WTC11 (cell line): ENCODE measurements at regions not wholly inside any gene's neighbourhood (a gene's known extent, or its start where the extent isn't known, plus 50 kb on each side); places are given as distances from the start of the nearest gene placed in this dataset.

ENCODE experiments used
- ATAC-seq: fragments of 200-7000 bp; cut with Tn5 transposase; 2 replicates; pipeline ENCODE4 v1.10.0; 2021; ENCODE audit warnings: mild to moderate bottlenecking, moderate library complexity
- CTCF ChIA-PET: fragments of 300-600 bp; sonication (Branson Sonifier 250); formaldehyde crosslinking; loops from one replicate; lab custom pipeline; 2021; ENCODE audit warnings: antibody characterized with exemption; lab: Charles Lee
- POLR2A ChIA-PET: fragments of 350-600 bp; sonication (Branson Sonifier 250); formaldehyde crosslinking; loops from one replicate; lab custom pipeline; 2021; ENCODE audit warnings: antibody characterized with exemption; lab: Charles Lee
- DNase-seq: peaks from one replicate; pipeline ENCODE4 v3.0.0; 2021; ENCODE audit warnings: low spot score
- H3K27ac Mint-ChIP-seq: 2 replicates; pipeline ENCODE4 v1.8.0; 2021; ENCODE audit warnings: mixed read lengths
- H3K27me3 Mint-ChIP-seq: 2 replicates; pipeline ENCODE4 v1.8.0; 2021; ENCODE audit warnings: low read depth, mild to moderate bottlenecking, moderate library complexity, mixed read lengths
- H3K36me3 Mint-ChIP-seq: 2 replicates; pipeline ENCODE4 v1.8.0; 2021; ENCODE audit warnings: mixed read lengths
- H3K4me1 Mint-ChIP-seq: 2 replicates; pipeline ENCODE4 v1.8.0; 2022; ENCODE audit warnings: mixed read lengths
- H3K4me3 Mint-ChIP-seq: 2 replicates; pipeline ENCODE4 v1.8.0; 2021; ENCODE audit warnings: mild to moderate bottlenecking, moderate library complexity, mixed read lengths
- H3K9me3 Mint-ChIP-seq: 2 replicates; pipeline ENCODE4 v1.8.0; 2021; ENCODE audit warnings: mixed read lengths
- AFF4 ChIP-seq: sonication (generic); formaldehyde crosslinking; IDR thresholded peaks from 2 replicates; pipeline ENCODE4 v1.8.1; 2023; ENCODE audit warnings: mild to moderate bottlenecking, missing genetic modification reagents, borderline replicate concordance
- AR ChIP-seq: fragments of 250-450 bp; sonication (Bioruptor Pico); IDR thresholded peaks from 2 replicates; pipeline ENCODE4 v1.9.0; 2021; ENCODE audit warnings: mild to moderate bottlenecking
- ATF6 ChIP-seq: sonication (generic); formaldehyde crosslinking; IDR thresholded peaks from 2 replicates; pipeline ENCODE4 v1.8.1; 2023; ENCODE audit warnings: mild to moderate bottlenecking, missing genetic modification reagents
- GRHL2 ChIP-seq: fragments of 250-450 bp; sonication (Bioruptor Pico); IDR thresholded peaks from 2 replicates; pipeline ENCODE4 v1.8.0; 2022; ENCODE audit warnings: mild to moderate bottlenecking, moderate library complexity; ENCODE audit not compliant: insufficient replicate concordance, severe bottlenecking
- HMGA2 ChIP-seq: fragments of 250-450 bp; sonication (Bioruptor Pico); IDR thresholded peaks from 2 replicates; pipeline ENCODE4 v1.4.0; 2021; ENCODE audit warnings: mild to moderate bottlenecking, moderate library complexity
- MLX ChIP-seq: sonication (generic); formaldehyde crosslinking; IDR thresholded peaks from 2 replicates; pipeline ENCODE4 v1.8.1; 2023; ENCODE audit warnings: mild to moderate bottlenecking, missing genetic modification reagents, moderate library complexity
- MYBL2 ChIP-seq: sonication (generic); formaldehyde crosslinking; IDR thresholded peaks from 2 replicates; pipeline ENCODE4 v1.8.1; 2023; ENCODE audit warnings: mild to moderate bottlenecking, moderate library complexity, missing genetic modification reagents
- NFATC4 ChIP-seq: fragments of 250-450 bp; sonication (Bioruptor Pico); IDR thresholded peaks from 2 replicates; pipeline ENCODE4 v1.9.0; 2021; ENCODE audit warnings: mild to moderate bottlenecking
- NFYB ChIP-seq: sonication (generic); formaldehyde crosslinking; conservative IDR thresholded peaks from 2 replicates; pipeline ENCODE4 v1.8.0; 2022; ENCODE audit warnings: low read depth, missing genetic modification reagents
- NR1H2 ChIP-seq: sonication (generic); formaldehyde crosslinking; IDR thresholded peaks from 2 replicates; pipeline ENCODE4 v1.9.0; 2021; ENCODE audit warnings: mild to moderate bottlenecking, moderate library complexity, missing genetic modification reagents
- NR2C2 ChIP-seq: sonication (generic); formaldehyde crosslinking; IDR thresholded peaks from 2 replicates; pipeline ENCODE4 v1.8.0; 2022; ENCODE audit warnings: mild to moderate bottlenecking, missing genetic modification reagents
- PRDM15 ChIP-seq: sonication (generic); formaldehyde crosslinking; IDR thresholded peaks from 2 replicates; pipeline ENCODE4 v1.8.0; 2022; ENCODE audit warnings: missing genetic modification reagents
- SMAD3 ChIP-seq: sonication (generic); formaldehyde crosslinking; IDR thresholded peaks from 2 replicates; pipeline ENCODE4 v1.8.0; 2022; ENCODE audit warnings: missing genetic modification reagents, mild to moderate bottlenecking, borderline replicate concordance
- SP1 ChIP-seq: sonication (generic); formaldehyde crosslinking; conservative IDR thresholded peaks from 2 replicates; pipeline ENCODE4 v1.8.1; 2022; ENCODE audit warnings: missing genetic modification reagents
- TCF7 ChIP-seq: sonication (generic); formaldehyde crosslinking; IDR thresholded peaks from 2 replicates; pipeline ENCODE4 v1.8.0; 2022; ENCODE audit warnings: mild to moderate bottlenecking, low read depth, missing genetic modification reagents, moderate library complexity
- USF1 ChIP-seq: sonication (generic); formaldehyde crosslinking; IDR thresholded peaks from 2 replicates; pipeline ENCODE4 v1.8.0; 2022; ENCODE audit warnings: mild to moderate bottlenecking, missing genetic modification reagents
- ZNF232 ChIP-seq: sonication (generic); formaldehyde crosslinking; IDR thresholded peaks from 2 replicates; pipeline ENCODE4 v1.8.0; 2022; ENCODE audit warnings: mild to moderate bottlenecking, missing genetic modification reagents
- ZNF263 ChIP-seq: sonication (generic); formaldehyde crosslinking; IDR thresholded peaks from 2 replicates; pipeline ENCODE4 v1.8.1; 2022; ENCODE audit warnings: low read depth, mild to moderate bottlenecking, moderate library complexity, missing genetic modification reagents
- ZNF512 ChIP-seq: sonication (generic); formaldehyde crosslinking; IDR thresholded peaks from 2 replicates; pipeline ENCODE4 v1.8.1; 2022; ENCODE audit warnings: missing genetic modification reagents, borderline replicate concordance

- ChIA-PET POLR2A (no interaction called here), CTCF (interaction anchor here (1.6 kb wide), 1 partner anchor 362 kb away, joined by 4 read pairs; no protein-coding TSS in a partner anchor)
- no peaks in the 10 kb centered on the region for H3K27me3 Mint-ChIP-seq
- no peak for DNase-seq
- H3K4me1 Mint-ChIP-seq, result peaks cover 17% of the 10 kb centered on the region
- H3K4me3 Mint-ChIP-seq, result no peak overlapping the region
- H3K9me3 Mint-ChIP-seq, result peaks cover 20% of the 10 kb centered on the region
- no peak overlapping the region for H3K27ac Mint-ChIP-seq
- H3K36me3 Mint-ChIP-seq, result no peaks in the 10 kb centered on the region; the same call in 1 of the 2 replicates
- ATAC-seq, result no peak
- TF ChIP-seq AR (CRISPR knock-in tag), result no peak
- no peak for TF ChIP-seq NR2C2
- no peak for TF ChIP-seq NFYB (CRISPR knock-in tag)
- TF ChIP-seq TCF7 (CRISPR knock-in tag), result no peak
- no peak for TF ChIP-seq MYBL2 (CRISPR knock-in tag)
- TF ChIP-seq MLX (CRISPR knock-in tag), result no peak
- no peak for TF ChIP-seq SMAD3 (CRISPR knock-in tag)
- no peak for TF ChIP-seq GRHL2
- TF ChIP-seq ZNF512 (CRISPR knock-in tag), result no peak
- TF ChIP-seq ATF6 (CRISPR knock-in tag), result no peak
- no peak for TF ChIP-seq NFATC4
- TF ChIP-seq ZNF232 (CRISPR knock-in tag), result no peak
- TF ChIP-seq SP1 (CRISPR knock-in tag), result no peak
- no peak for TF ChIP-seq NR1H2 (CRISPR knock-in tag)
- TF ChIP-seq, all 79 proteins: peak for 0
Observed at GRCh38 chr2:134089454-134089853, 164.4 kb upstream of the MGAT5 start.

- ATAC-seq (no peak), DNase-seq (no peak)
- H3K9me3 Mint-ChIP-seq, result peaks cover 14% of the 10 kb centered on the region
- H3K4me1 Mint-ChIP-seq, result peaks cover 5% of the 10 kb centered on the region
- no peaks in the 10 kb centered on the region; the same call in 1 of the 2 replicates for H3K27me3 Mint-ChIP-seq
- no peak overlapping the region for H3K27ac Mint-ChIP-seq
- POLR2A ChIA-PET, result no interaction called here
- no peak overlapping the region for H3K4me3 Mint-ChIP-seq
- CTCF ChIA-PET, result no interaction called here
- peaks cover 3% of the 10 kb centered on the region for H3K36me3 Mint-ChIP-seq
- TF ChIP-seq AFF4 (no peak), PRDM15 (no peak), USF1 (CRISPR knock-in tag) (no peak), HMGA2 (no peak), NR1H2 (CRISPR knock-in tag) (no peak), MLX (CRISPR knock-in tag) (no peak), NR2C2 (no peak), ZNF263 (CRISPR knock-in tag) (no peak)
Observed at GRCh38 chr2:134097740-134098139, 156.1 kb upstream of the MGAT5 start.
